ENCODE measurements at regions not wholly inside any gene's neighbourhood (a gene's known extent, or its start where the extent isn't known, plus 50 kb on each side); places are given as distances from the start of the nearest gene placed in this dataset.
"Not testable (repeated sequence)": the region's sequence is repeated elsewhere in the genome, so short reads cannot be mapped to it uniquely, and the experiment has no call there.

DNA sequence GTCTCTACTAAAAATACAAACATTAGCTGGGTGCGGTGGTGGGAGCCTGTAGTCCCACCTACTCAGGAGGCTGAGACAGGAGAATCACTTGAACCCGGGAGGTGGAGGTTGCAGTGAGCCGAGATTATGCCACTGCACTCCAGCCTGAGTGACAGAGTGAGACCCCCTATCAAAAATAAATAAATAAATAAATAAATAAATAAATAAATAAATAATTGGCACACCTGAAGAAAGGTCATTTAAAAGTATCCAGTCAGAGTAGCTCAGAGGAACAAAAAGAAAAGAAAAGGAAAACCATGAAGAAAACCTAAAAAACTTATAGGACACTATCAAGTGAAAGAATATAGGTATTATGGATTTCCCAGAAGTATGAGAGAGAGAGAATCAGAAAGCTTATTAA lies 330.1 kb upstream of the AR start:
- ATAC-seq, result not testable (repeated sequence)

DNA sequence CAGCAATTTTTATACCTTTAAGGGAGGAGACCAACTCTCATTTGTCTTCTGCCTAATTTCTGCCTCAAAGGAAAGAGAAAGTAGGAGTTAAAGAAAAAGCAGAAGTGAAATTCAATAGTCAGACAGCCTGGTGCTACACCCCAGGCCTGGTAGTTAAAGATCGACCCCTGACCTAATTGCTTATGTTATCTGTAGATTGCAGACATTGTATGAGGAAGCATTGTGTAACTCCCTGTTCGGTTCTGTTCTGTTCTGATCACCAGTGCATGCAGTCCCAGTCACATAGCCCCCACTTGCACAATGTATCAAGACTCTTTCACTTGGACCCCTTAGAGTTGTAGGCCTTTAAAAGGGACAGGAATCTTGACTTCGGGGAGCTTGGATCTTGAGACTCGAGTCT lies 335.9 kb upstream of the AR start:
- ATAC-seq, result no peak

DNA sequence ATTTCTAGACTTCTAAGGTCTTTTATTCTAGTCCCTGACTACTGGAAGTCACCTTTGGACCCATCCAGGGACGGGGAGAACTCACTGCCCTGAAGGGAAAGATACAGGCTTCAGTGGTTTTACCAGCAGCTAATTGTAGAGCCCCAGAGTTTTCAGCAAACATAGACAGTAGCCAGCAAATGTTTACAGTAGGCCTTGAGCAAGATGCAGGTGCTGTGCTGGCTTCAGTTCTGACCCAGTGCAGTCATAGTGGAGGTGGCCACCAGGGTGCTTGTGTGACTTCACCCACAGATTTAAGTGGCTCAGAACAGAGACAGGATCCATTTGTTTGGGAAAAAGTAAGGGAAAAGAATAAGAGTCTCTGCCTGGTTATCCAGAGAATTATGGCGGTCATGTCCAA lies 384.4 kb upstream of the AR start:
- no peak for ATAC-seq

DNA sequence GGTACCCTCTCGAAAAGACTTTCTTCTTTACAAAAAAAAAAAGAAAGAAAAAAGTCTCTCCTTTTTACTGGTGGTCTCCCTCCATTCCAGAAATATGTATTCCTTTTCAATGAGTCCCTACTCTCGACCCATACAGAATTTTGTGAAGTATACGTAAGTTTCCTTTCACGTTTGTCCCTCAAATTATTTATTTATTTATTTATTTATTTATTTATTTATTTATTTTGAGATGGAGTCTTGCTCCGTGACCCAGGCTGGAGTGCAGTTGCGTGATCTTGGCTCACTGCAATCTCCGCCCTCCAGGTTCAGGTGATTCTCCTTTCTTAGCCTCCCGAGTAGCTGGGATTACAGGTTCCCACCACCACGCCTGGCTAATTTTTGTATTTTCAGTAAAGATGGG lies 429.2 kb upstream of the AR start:
- no peak for ATAC-seq

DNA sequence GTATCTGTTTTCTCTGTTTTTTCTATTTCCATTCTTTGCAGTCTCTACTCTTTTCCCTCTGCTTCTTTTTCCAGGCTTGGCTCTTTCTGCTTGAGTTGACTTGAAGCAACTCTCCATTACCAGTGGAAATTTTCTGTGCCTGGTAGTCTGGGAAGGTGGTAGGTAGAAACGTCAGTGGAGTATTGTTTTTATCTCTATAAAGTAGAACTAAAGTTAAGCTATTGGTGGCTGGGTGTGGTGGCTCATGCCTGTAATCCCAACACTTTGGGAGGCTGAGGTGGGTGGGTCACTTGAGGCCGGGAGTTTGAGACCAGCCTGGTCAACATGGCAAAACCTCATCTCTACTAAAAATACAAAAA lies 438.1 kb upstream of the AR start:
- no peak for ATAC-seq

DNA sequence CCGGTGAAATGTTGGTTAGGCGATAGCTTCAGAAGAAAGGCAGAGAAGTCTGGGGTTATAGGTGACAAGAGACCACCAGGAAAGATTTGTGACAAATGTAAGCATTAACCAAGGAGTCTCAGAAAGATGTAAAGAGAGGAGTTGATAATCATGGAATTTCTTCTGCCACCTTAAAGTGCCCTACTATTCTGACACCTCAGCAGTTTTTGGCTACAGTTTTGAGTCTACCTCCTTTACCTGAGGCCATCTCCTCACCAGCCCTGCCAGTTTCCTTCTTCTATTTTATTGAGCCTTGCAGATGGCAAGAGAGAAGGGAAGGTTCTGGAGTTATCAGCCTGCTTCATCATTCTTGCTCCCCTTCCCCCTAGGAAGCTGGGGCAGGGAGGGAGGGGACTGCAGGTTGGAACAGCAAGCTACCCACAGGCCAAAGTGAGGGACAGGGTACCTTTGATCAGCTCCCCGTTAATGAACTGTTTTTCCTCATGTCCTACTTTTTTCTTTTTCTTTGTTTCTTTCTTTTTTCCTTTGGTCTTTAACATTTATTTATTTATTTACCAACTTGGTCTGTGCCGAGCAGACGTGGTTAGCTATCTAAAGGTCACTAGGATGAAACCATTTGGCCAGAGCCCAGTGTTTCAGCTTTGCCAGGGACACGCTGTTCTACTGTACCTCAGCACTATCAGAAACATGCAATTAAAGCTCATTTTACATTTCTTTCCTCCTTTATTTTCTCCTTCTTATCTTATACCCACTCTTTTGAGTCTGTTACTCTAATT lies 438.7 kb upstream of the AR start:
- ATAC-seq, result no peak

DNA sequence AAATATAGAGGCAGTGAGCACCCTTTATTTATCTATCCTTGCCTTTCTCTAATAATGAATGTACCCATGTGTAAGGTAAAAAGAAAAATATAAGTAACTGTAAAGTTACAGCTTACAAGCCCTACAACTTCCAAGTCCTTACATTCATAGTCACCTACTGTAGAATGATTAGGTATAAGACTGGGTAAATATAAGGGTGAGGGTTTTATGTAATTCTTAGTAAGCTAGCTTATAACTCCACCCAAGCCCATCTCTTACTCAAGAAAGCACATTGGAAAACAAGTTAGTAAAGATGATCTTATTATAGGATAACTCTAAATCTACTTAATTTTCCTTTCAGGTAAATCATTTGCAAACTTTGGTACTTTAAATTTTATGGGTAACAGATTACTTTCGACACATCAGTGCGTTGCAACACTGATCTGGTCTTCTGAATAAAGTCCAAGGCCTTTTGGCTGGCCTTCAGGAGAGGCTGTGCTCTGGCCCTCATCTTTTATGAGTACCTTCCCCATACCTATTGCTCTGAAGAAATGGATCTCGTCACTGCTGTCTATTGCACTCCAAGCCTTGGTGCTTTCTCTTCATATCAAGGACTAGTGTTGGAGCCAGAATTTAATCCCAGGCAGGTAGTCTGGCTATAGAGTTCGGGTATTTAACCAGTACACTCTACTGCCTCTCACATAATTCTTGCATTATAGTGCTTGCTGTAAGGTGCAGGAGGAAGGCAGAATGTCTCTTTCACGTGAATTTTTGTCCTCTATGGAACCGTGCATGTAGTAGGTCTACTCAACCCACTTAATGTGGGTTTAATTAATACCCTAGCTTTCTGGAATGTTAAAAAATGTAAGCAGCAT lies 443.6 kb upstream of the AR start:
- no peak for ATAC-seq

DNA sequence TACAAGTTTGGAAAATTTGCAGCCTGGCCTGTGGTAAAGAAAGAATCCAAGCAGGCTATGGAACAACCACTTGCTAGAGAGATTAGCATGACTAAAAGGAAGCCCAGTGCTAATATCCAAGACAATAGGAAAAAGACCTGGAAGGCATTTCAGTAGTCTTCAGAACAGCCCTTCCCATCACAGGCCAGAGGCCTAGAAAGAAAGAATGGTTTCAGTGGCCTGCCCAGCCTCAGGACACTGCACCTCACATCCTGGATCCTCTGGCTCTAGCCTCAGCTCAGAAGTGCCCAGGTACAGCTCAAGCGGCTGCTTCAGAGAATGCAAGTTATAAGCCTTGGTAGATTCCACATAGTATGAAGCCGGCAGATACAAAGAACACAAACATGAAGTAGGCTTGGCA lies 449.8 kb upstream of the AR start:
- ATAC-seq, result no peak

DNA sequence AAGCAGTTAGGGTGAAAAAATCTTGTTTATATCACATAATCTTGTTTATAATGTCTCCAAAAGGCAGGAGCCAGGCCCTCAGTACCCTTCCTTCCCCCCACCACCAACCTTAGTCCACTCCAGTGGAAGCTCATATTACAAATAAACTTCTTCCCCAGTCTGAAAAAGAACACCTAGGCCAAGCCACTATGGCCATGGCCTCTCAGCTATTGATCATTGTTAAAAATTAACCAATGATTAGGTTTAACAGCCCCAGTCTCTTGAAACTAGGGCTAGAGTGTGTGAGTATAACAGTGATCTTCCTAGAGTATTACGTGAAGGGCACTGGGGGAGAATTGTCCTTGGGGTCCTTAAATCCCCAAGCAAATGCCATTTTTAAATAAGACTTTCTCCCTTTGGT lies 411.9 kb upstream of the EDA2R start:
- no peak for ATAC-seq

DNA sequence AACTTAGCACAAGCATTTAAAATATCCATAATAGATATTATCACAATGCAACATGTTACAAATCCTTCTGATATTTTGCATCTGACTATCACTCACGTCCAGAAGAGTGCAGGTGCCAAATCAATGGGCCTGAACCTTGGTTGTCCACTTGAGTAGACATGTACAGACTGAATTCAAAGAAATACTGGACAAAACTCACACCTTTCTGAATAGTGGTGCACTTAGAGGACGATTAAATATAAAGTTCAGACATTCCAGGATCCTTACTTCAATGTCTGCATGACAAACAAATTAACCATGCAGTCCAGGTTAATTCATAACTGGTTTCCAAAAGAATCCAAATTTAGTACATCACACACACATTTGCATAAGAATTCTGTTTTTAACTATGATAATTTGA lies 406.0 kb upstream of the EDA2R start:
- no peak for ATAC-seq

DNA sequence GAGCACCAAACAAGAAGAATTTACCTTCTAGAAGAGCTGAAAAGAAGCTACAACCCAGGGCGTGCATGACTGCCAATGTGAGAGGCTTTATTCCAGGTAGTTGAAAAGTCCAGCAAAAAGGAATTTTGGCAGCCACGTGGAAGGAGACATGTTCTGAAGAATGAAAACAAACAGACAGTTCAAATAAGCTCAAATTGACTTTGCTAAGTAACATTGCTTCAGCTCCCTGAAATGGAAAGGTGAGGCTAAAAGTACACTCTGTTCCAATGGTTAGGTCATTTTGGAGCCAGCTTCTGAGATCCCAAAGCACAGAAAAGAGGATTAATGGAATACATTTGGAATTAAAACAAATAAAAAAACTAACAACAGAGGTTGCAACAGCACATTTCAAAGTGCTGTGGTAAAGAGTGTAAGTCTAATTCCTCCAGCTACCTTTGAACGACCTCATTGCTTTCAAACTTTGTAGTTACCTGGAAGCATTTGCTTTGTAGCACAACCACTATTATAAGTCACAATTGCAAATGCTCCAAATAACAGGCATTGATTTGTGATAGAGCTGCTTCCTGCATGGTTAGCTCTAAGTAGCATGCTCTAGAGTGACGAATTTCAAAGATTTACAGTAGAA lies 405.3 kb upstream of the EDA2R start:
- ATAC-seq, result no peak

DNA sequence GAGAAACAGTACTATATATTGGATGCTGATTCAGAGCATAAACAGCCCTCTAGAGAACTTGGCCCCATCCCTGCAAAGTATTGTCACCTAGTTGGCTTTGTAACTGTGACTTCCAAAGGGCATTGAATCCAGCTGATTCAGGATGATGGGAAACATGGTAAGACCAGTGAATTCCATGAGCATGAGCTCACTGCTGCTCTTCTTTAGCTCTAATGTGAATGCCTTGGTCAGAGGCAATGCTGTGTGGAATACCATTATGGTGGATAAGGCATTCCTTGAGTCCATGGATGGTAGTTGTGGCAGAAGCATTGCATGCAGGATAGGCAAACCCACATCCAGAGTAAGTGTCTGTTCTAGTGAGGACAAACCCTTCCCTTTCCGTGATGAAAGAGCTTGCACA lies 365.6 kb upstream of the EDA2R start:
- no peak for ATAC-seq

DNA sequence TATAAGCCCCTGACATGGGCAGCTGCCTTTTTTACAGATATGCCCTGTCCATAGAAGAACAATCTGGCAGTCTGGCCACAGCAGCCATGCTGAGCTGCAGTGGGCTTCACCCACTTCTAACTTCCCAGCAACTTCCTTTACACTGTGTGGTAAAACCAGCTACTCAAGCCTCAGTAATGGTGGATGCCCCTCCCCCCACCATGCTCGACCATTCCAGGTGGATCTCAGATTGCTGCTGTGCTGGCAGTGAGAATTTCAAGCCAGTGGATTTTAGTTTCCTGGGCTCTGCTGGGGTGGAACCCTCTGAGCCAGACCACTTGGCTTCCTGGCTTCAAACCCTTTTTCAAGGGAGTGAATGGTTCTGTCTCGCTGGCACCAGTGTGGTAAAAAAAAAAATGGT lies 355.9 kb upstream of the EDA2R start:
- no peak for ATAC-seq

DNA sequence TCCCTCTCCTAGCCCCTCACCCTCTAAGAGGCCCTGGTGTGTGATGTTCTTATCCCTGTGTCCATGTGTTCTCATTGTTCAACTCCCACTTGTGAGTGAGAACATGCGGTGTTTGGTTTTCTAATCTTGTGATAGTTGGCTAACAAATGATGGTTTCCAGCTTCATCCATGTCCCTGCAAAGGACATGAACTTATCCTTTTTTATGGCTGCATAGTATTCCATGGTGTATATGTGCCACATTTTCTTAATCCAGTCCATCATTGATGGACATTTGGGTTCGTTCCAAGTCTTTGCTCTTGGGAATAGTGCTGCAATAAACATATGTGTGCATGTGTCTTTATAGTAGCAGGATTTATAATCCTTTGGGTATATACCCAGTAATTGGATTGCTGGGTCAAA lies 353.2 kb upstream of the EDA2R start:
- ATAC-seq, result not testable (repeated sequence)

DNA sequence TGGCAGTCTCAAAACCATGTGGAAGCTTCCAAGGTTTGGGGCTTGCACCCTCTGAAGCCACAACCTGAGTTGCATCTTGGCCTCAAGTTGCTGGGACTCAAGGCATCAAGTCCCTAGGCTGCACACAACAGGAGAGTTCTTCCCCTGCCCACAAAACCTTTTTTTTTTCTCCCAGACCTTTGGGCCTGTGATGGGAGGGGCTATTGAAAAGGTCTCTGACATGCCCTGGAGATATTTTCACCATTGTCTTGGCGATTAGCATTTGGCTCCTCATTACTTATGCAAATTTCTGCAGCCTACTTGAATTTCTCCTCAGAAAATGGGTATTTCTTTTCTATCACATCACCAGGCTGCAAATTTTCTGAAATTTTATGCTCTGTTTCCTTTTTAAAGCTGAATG lies 349.5 kb upstream of the EDA2R start:
- no peak for ATAC-seq

DNA sequence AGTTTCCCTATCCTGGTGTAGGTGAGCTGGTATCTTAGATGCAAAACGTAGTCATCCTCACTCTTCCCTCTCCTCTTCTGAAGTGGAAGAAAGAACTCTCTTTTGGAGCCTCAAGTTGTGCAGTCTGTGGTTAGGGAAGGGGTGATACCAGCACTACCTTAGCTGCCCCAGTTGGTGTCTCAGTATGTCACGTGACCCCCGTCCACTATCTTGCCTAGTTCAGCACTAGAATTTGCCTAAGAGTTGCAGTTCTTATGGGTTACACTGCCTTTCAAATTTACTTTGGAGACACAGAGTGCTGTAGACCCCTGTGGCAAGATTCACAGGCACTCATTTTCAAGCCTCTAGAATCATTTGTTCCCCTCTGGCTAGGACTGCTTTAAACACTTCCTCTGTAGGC lies 322.8 kb upstream of the EDA2R start:
- ATAC-seq, result no peak

DNA sequence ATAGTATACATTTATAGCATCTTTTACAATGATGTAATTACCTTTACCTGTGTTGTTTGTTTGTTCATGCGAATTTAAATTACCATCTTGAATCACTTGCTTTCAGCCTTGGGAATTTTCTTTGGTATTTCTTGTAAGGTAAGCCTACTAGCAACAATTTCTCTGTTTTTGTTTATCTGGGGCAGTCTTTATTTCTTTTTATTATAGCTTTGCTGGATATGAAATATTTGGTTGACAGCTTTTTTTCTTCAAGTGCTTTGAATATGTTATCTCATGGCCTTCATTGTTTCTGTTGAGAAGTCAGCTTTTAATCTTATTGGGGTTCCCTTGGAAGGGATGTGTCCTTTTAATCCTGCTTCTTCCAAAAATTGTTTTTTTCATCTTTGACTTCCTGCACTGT lies 292.8 kb upstream of the EDA2R start:
- ATAC-seq, result no peak

DNA sequence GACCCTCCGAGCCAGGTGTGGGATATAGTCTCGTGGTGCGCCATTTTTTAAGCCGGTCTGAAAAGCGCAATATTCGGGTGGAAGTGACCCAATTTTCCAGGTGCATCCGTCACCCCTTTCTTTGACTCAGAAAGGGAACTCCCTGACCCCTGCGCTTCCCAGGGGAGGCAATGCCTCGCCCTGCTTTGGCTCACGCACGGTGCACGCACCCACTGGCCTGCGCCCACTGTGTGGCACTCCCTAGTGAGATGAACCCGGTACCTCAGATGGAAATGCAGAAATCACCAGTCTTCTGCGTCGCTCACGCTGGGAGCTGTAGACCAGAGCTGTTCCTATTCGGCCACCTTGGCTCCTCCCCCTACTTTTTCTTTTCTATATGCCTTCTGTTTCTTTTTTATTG lies 291.6 kb upstream of the EDA2R start:
- not testable (repeated sequence) for ATAC-seq

DNA sequence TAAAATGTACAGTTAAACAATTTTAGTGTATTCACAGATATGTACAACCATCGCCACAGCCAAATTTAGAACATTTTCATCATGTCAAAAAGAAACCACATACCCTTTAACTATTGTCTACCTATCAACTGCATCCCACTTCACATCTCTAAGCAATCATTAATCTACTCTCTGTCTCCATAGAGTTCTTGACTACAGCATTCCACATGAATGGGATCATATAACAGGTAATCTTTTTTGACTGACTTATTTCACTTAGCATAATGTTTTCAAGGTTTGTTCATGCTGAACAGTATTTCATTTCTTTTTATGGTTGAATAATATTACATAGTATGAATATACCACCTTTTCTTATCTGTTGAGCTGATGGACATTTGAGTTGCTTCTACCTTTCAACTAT lies 281.4 kb upstream of the EDA2R start:
- no peak for ATAC-seq

DNA sequence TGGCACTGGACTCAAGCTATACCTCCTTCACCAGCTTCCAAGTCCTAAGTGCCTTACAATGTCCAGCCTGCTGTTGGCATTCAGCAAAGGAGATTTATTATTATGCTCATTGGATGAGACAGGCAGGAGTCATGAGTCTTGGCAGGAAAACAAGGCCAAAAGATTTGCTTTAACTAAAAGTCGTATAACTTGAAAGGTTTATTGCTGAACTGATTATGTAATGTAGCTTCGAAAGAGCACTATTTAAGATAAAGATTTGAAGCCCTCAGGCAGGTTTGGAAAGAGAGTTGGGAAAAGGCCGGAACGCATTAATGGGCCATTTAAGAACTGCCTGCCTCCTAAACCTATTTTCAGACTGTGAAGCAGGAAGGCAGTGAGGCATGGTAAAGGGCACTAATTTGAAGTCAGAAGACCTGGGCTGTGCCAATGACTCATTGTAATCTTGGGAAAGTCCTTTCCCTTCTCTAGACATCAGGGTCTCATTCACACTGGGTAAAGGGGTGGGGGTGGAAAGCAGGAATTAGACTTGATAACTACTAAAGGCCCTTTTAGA lies 280.5 kb upstream of the EDA2R start:
- ATAC-seq, result no peak

DNA sequence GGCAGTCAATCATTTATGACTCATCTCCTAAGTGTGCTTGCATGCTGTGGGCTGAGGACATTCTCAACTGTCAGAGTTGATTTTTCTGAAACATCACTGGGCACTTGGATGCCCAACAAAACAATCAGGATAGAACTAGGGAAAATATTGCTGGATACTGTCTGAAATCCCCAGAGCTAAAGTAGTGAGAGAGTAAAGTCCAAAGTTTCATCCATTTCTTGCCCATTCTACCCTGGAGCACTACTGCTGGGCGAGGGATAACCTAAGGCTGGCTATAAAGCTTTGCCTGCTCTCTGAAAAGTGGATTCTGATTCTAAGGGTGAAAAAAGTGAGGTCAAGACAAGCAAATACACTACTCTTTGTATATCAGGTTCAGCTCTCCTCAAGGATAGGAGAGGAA lies 279.6 kb upstream of the EDA2R start:
- no peak for ATAC-seq

DNA sequence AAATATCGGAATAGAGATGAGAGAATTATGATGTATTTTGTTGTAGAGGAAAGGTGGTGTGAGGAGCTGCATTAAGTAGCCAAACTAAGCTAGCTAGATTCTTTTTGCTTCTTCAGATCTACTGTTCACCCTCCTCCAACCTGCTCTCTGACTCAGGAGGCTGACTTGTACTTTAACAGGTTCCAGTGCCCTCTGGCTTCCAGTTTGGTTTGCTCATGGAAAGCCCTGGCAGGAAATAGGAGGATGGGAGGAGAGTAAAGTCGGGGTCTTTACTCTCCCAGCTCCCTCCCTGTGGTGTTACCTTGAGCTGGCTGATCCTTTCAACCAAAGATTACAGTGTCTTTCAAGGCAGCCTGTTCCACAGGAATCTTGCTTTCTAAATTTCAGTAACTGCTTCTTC lies 277.0 kb upstream of the EDA2R start:
- ATAC-seq, result no peak

DNA sequence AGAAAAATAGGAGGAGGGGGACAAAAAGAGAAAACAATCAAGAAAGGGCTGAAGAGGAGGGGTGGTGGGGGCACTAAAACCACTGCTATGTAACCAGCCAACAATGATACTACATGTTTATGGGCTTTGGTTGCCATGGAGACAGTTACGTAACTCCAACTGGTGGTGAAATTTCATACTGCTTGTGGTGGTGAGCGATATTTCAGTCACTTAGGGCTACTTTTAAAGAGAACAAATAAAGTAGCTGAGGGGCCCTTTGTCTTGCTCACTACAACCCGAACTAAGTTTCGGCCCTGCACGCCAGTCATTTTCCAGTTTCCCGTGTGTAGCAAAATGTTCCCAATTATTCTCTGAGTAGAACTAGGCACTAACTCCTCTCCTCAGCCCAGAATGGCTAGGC lies 275.2 kb upstream of the EDA2R start:
- ATAC-seq, result no peak

DNA sequence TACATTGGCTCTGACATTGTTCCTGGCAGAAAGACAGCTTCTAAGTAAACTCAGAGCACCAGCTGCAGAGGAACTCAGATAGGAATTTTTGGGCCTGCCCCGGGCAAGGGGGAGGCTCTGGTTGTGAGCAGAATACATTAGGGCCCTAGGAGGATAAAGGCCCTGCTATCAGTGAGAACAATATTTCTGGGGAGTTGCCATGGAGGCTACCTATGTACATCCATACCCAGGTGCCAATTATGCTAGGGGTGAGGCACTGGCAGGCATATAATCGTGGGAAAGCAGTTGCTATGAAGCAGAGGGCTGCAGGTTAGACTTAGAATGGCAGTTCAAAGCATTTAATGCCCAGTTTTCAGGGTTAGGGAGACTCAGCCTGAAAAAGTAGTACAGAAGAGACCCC lies 273.5 kb upstream of the EDA2R start:
- no peak for ATAC-seq

Measured in activated CD4-positive, CD25-positive, alpha-beta regulatory T cell treated with anti-CD3 and anti-CD28 coated beads, Interleukin-2, amount 50 U/mL, for 24 hours (primary cell).